Sigmoid colon (tissue), 4 donors: ENCODE measurements at regions not wholly inside any gene's neighbourhood (a gene's known extent, or its start where the extent isn't known, plus 50 kb on each side); places are given as distances from the start of the nearest gene placed in this dataset.

Experiments
- CTCF ChIP-seq, 4 experiments: fragments of 450-650 bp in 3 of 4; fragments of 200-600 bp in 1 of 4; IDR thresholded peaks; one replicate each; pipeline ENCODE4 v1.5.1; 2016 to 2019; ENCODE audit warnings: antibody characterized with exemption in 4 of 4, mild to moderate bottlenecking in 3 of 4, moderate library complexity in 2 of 4
- EP300 ChIP-seq, 4 donors: sonication (generic); formaldehyde crosslinking; IDR thresholded peaks; one replicate each; pipeline ENCODE4 v1.6.1; 2017; ENCODE audit warnings: antibody characterized with exemption in 4 of 4
- POLR2A ChIP-seq, 2 donors: fragments of 450-650 bp; IDR thresholded peaks; one replicate each; pipeline ENCODE4 v1.6.1; 2016; ENCODE audit warnings: antibody characterized with exemption in 2 of 2, mild to moderate bottlenecking in 2 of 2, moderate library complexity in 2 of 2
- POLR2AphosphoS5 ChIP-seq, 4 donors: sonication (generic); formaldehyde crosslinking; IDR thresholded peaks; one replicate each; pipeline ENCODE4 v1.6.1; 2017; ENCODE audit warnings: antibody characterized with exemption in 4 of 4

- TF ChIP-seq CTCF (IDR thresholded peaks at IDR 0.05) (no peak), EP300 (IDR thresholded peaks at IDR 0.05) (no peak), POLR2A (IDR thresholded peaks at IDR 0.05) (no peak), POLR2AphosphoS5 (IDR thresholded peaks at IDR 0.05) (no peak)
These were observed 193.3 kb downstream of the PHLDA1 start for GRCh38 chr12:75838309-75838708.
